ENCODE measurements at regions not wholly inside any gene's neighbourhood (a gene's known extent, or its start where the extent isn't known, plus 50 kb on each side); places are given as distances from the start of the nearest gene placed in this dataset.
A peak's percentile ranks its signal among the peaks of the same experiment; 100 is the strongest.

- intact Hi-C loops (cut with DNase I): no loop called here
- no peak for ATAC-seq
- no peak for DNase-seq (ENCODE audit: low spot score)
Measured at GRCh38 chr17:70021726-70022125, 53.3 kb upstream of the KCNJ16 start.

GRCh38 chr17:70022175-70022574 is 52.9 kb upstream of the KCNJ16 start:
- DNase-seq (ENCODE audit: low spot score) (no peak), ATAC-seq (peak; percentile 28)
- intact Hi-C loops (cut with DNase I): no loop called here

GRCh38 chr17:70024253-70024652 is 50.8 kb upstream of the KCNJ16 start:
- ATAC-seq: no peak
- intact Hi-C loops (cut with DNase I): no loop called here
- no peak for DNase-seq (ENCODE audit: low spot score)

All from sciatic nerve (tissue), 2 donors.